ENCODE measurements at regions not wholly inside any gene's neighbourhood (a gene's known extent, or its start where the extent isn't known, plus 50 kb on each side); places are given as distances from the start of the nearest gene placed in this dataset.

DNA sequence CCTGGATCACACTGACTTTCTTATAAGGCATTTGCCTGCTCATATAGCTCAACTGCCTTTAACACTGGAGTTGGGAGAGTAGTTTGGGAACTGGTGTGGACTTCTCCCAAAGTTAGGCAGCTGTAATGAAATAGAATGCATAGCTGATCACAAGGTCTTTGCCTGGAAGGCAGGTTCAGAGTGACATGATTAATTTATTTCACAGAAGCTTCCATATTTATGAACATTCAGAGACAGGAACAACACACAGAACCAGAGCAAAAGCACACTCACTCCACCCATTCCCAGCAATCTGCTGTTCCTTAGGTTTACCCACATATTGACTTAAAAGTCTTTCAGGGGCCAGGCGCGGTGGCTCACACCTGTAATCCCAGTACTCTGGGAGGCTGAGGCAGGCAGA lies 234.2 kb downstream of the REEP3 start:
- TF ChIP-seq, protein P1, sequence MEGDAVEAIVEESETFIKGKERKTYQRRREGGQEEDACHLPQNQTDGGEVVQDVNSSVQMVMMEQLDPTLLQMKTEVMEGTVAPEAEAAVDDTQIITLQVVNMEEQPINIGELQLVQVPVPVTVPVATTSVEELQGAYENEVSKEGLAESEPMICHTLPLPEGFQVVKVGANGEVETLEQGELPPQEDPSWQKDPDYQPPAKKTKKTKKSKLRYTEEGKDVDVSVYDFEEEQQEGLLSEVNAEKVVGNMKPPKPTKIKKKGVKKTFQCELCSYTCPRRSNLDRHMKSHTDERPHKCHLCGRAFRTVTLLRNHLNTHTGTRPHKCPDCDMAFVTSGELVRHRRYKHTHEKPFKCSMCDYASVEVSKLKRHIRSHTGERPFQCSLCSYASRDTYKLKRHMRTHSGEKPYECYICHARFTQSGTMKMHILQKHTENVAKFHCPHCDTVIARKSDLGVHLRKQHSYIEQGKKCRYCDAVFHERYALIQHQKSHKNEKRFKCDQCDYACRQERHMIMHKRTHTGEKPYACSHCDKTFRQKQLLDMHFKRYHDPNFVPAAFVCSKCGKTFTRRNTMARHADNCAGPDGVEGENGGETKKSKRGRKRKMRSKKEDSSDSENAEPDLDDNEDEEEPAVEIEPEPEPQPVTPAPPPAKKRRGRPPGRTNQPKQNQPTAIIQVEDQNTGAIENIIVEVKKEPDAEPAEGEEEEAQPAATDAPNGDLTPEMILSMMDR (IDR thresholded peaks at IDR 0.05; ENCODE audit: low read length): no peak
- TF ChIP-seq EZH2 (optimal IDR thresholded peaks at IDR 0.05; ENCODE audit: low read depth, low read length): no peak

Measured in MM.1S (cell line).